ENCODE measurements at regions not wholly inside any gene's neighbourhood (a gene's known extent, or its start where the extent isn't known, plus 50 kb on each side); places are given as distances from the start of the nearest gene placed in this dataset.

DNA sequence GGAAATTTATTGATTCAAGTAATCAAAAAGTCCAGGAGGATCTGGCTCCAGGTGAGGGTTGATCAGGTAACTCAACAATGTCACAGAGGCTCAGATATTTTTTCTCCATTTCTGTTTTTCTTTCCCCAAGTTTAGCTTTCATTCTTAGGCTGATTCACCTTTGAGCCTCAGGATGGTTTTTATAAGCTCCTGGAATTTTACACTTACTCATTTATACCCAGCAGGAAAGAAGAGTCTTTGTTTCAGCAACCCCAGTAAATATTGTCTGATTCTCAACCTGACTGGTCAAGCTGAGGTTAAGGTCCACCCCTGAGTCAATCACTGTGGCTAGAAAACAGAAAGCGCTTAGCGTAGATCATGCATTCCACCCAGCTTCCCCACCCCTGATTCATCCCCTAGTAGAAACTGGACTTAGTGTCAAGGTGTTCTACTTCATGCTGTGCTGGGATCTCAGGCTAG, 500.6 kb downstream of the KIF4B start:
- no peak overlapping the region for H3K4me2 ChIP-seq (ENCODE audit: low read depth, low read length)
- no peaks in the 10 kb centered on the region for H3K36me3 ChIP-seq (replicated peaks; ENCODE audit: insufficient read depth, low read length)
- H3K79me2 ChIP-seq (ENCODE audit: low read length) = no peaks in the 10 kb centered on the region
- no peak overlapping the region for H3K27ac ChIP-seq (ENCODE audit: low read length)
- TF ChIP-seq EZH2 (optimal IDR thresholded peaks at IDR 0.05; ENCODE audit: low read depth, low read length) (no peak), EZH2phosphoT487 (IDR thresholded peaks at IDR 0.05; ENCODE audit: low read length) (no peak), CTCF (IDR thresholded peaks at IDR 0.05; ENCODE audit: low read length) (no peak)
- no peaks in the 10 kb centered on the region for H3K27me3 ChIP-seq (replicated peaks; ENCODE audit: insufficient read depth, low read length)
- no peak overlapping the region for H3K4me3 ChIP-seq (ENCODE audit: low read length)
- H3K9ac ChIP-seq (ENCODE audit: low read length) = no peak overlapping the region
- H3F3A ChIP-seq (ENCODE audit: insufficient read depth, low read length) = no peaks in the 10 kb centered on the region
- H2AFZ ChIP-seq (ENCODE audit: low read length) = no peak overlapping the region
- H4K20me1 ChIP-seq (ENCODE audit: insufficient read depth, low read length) = no peaks in the 10 kb centered on the region
- H3K4me1 ChIP-seq (ENCODE audit: low read length) = no peaks in the 10 kb centered on the region
- no peaks in the 10 kb centered on the region for H3K9me2 ChIP-seq (replicated peaks; ENCODE audit: insufficient read depth, low read length)
- H3K9me3 ChIP-seq (replicated peaks; ENCODE audit: insufficient read depth, low read length) = no peaks in the 10 kb centered on the region
- DNase-seq = no peak

GRCh38 chr5:155522540-155522939, 509.0 kb downstream of the KIF4B start:
- H3K4me2 ChIP-seq (ENCODE audit: low read depth, low read length) = no peak overlapping the region
- no peak for DNase-seq

DNA sequence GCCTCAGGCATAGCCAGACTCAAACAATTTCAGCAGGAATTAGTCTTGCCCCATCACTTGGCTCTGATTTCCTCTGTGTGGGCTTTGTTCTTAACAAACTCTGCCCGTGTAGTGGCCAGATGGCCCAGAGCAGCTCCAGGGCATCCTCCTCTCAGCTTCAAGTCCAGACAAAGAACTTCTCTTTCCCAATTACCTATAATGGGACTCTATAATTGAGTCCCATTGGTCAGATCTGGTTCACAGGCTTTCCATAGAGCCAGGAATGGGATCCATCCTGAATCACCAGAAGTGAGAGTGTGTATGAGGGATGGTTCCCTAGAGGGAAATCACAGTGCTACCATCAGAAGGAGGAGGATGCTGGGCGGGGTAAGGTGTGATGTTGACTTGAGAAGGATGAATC, 515.8 kb downstream of the KIF4B start:
- Histone ChIP-seq H3K27ac (ENCODE audit: low read length) (no peak overlapping the region), H3K4me1 (ENCODE audit: low read length) (no peaks in the 10 kb centered on the region), H4K20me1 (ENCODE audit: insufficient read depth, low read length) (no peaks in the 10 kb centered on the region), H3K79me2 (ENCODE audit: low read length) (no peaks in the 10 kb centered on the region), H3K36me3 (replicated peaks; ENCODE audit: insufficient read depth, low read length) (no peaks in the 10 kb centered on the region), H3K4me2 (ENCODE audit: low read depth, low read length) (no peak overlapping the region), H3K27me3 (replicated peaks; ENCODE audit: insufficient read depth, low read length) (no peaks in the 10 kb centered on the region), H3K9me3 (replicated peaks; ENCODE audit: insufficient read depth, low read length) (no peaks in the 10 kb centered on the region), H3F3A (ENCODE audit: insufficient read depth, low read length) (no peaks in the 10 kb centered on the region), H3K9ac (ENCODE audit: low read length) (no peak overlapping the region), H2AFZ (ENCODE audit: low read length) (no peak overlapping the region), H3K4me3 (ENCODE audit: low read length) (no peak overlapping the region), H3K9me2 (replicated peaks; ENCODE audit: insufficient read depth, low read length) (no peaks in the 10 kb centered on the region)
- TF ChIP-seq EZH2phosphoT487 (IDR thresholded peaks at IDR 0.05; ENCODE audit: low read length) = no peak
- no peak for DNase-seq

More at GRCh38 chr5:155522540-155522939, 509.0 kb downstream of the KIF4B start:
- no peak overlapping the region for H3K9ac ChIP-seq (ENCODE audit: low read length)
- no peaks in the 10 kb centered on the region for H3F3A ChIP-seq (ENCODE audit: insufficient read depth, low read length)
- no peaks in the 10 kb centered on the region for H4K20me1 ChIP-seq (ENCODE audit: insufficient read depth, low read length)
- TF ChIP-seq CTCF (IDR thresholded peaks at IDR 0.05; ENCODE audit: low read length) (no peak), EZH2 (optimal IDR thresholded peaks at IDR 0.05; ENCODE audit: low read depth, low read length) (no peak), EZH2phosphoT487 (IDR thresholded peaks at IDR 0.05; ENCODE audit: low read length) (no peak)
- H3K79me2 ChIP-seq (ENCODE audit: low read length) = no peaks in the 10 kb centered on the region
- no peaks in the 10 kb centered on the region for H3K9me2 ChIP-seq (replicated peaks; ENCODE audit: insufficient read depth, low read length)
- H3K4me1 ChIP-seq (ENCODE audit: low read length) = no peaks in the 10 kb centered on the region
- H3K9me3 ChIP-seq (replicated peaks; ENCODE audit: insufficient read depth, low read length) = no peaks in the 10 kb centered on the region
- H3K27ac ChIP-seq (ENCODE audit: low read length) = no peak overlapping the region
- H3K27me3 ChIP-seq (replicated peaks; ENCODE audit: insufficient read depth, low read length) = no peaks in the 10 kb centered on the region
- H3K36me3 ChIP-seq (replicated peaks; ENCODE audit: insufficient read depth, low read length) = no peaks in the 10 kb centered on the region
- H3K4me3 ChIP-seq (ENCODE audit: low read length) = no peak overlapping the region
- H2AFZ ChIP-seq (ENCODE audit: low read length) = no peak overlapping the region

DNA sequence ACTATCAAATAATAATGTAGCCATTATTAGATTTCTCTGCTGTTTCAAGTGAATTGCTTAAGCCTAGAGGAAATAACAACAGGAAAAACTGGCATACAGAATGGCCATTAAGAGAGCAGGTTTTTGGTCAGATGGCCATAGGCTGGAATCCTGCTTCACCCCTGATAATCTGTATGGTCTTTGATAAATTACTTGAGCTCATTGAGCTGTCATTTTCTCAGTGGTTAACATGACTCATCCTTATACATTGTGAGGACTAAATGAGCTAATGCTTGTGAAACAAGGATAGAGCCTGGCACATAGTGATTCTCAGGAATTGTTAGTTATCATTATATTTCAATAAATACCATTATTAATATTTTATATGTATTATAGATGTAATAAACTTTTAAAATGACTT, 516.5 kb downstream of the KIF4B start:
- Histone ChIP-seq H3K9me3 (replicated peaks; ENCODE audit: insufficient read depth, low read length) (no peaks in the 10 kb centered on the region), H3K27ac (ENCODE audit: low read length) (no peak overlapping the region), H4K20me1 (ENCODE audit: insufficient read depth, low read length) (no peaks in the 10 kb centered on the region), H3K9ac (ENCODE audit: low read length) (no peak overlapping the region), H3K4me1 (ENCODE audit: low read length) (no peaks in the 10 kb centered on the region), H3K27me3 (replicated peaks; ENCODE audit: insufficient read depth, low read length) (no peaks in the 10 kb centered on the region), H2AFZ (ENCODE audit: low read length) (no peak overlapping the region), H3K4me2 (ENCODE audit: low read depth, low read length) (no peak overlapping the region), H3K79me2 (ENCODE audit: low read length) (no peaks in the 10 kb centered on the region), H3K4me3 (ENCODE audit: low read length) (no peak overlapping the region), H3F3A (ENCODE audit: insufficient read depth, low read length) (no peaks in the 10 kb centered on the region), H3K36me3 (replicated peaks; ENCODE audit: insufficient read depth, low read length) (no peaks in the 10 kb centered on the region), H3K9me2 (replicated peaks; ENCODE audit: insufficient read depth, low read length) (no peaks in the 10 kb centered on the region)
- no peak for DNase-seq
- TF ChIP-seq EZH2 (optimal IDR thresholded peaks at IDR 0.05; ENCODE audit: low read depth, low read length) (no peak), CTCF (IDR thresholded peaks at IDR 0.05; ENCODE audit: low read length) (no peak), EZH2phosphoT487 (IDR thresholded peaks at IDR 0.05; ENCODE audit: low read length) (no peak)

Data from MM.1S (cell line).